GM23248 (cell line): ENCODE measurements at regions not wholly inside any gene's neighbourhood (a gene's known extent, or its start where the extent isn't known, plus 50 kb on each side); places are given as distances from the start of the nearest gene placed in this dataset.

ENCODE experiments used
- EZH2 ChIP-seq: fragments of 200-600 bp; sonication (generic); IDR thresholded peaks from 2 replicates; pipeline ENCODE4 v1.6.1; 2018; ENCODE audit warnings: antibody characterized with exemption, mild to moderate bottlenecking; ENCODE audit not compliant: insufficient read depth, poor library complexity, severe bottlenecking
- EZH2phosphoT487 ChIP-seq: fragments of 200-600 bp; sonication (generic); IDR thresholded peaks from 2 replicates; pipeline ENCODE4 v1.6.1; 2018; ENCODE audit warnings: antibody characterized with exemption, moderate library complexity, mild to moderate bottlenecking, low read depth; ENCODE audit not compliant: insufficient read depth

DNA sequence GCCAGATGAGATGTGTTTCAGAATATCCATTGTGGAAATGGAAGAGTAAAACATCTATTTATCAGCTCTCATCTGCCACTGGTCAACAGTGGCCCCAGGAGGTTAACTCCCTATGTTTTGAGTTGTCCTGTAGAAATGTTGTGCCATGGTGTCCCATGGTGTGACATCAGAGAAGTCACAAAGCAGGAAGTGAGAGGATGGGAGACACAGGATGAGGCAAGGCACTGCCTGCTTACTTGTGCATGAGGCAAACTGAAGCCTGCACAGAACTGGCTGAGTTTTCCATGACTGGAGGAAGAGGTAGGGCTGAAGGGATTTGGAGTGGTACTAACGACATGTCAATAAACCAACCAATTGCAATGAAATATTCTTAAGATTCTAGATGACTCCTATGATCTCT, 131.5 kb upstream of the ZNF644 start:
- TF ChIP-seq EZH2phosphoT487 = no peak
- no peak for TF ChIP-seq EZH2
